ENCODE measurements at regions not wholly inside any gene's neighbourhood (a gene's known extent, or its start where the extent isn't known, plus 50 kb on each side); places are given as distances from the start of the nearest gene placed in this dataset.

- DNase-seq (ENCODE audit: low spot score) = no peak
- TF ChIP-seq CTCF (IDR thresholded peaks at IDR 0.05) = no peak
- ATAC-seq (ENCODE audit: low FRiP score) = no peak
Observed at GRCh38 chr5:3317051-3317795, 278.4 kb upstream of the IRX1 start.

- no peak for ATAC-seq (ENCODE audit: low FRiP score)
- no peak for TF ChIP-seq CTCF (IDR thresholded peaks at IDR 0.05)
- no peak for DNase-seq (ENCODE audit: low spot score)
Observed at GRCh38 chr5:3313569-3313968, 282.1 kb upstream of the IRX1 start.

GRCh38 chr5:3312299-3312698 lies 283.3 kb upstream of the IRX1 start:
- DNase-seq (ENCODE audit: low spot score) (no peak), ATAC-seq (ENCODE audit: low FRiP score) (no peak)
- TF ChIP-seq CTCF (IDR thresholded peaks at IDR 0.05) = no peak

GRCh38 chr5:3311433-3311832 lies 284.2 kb upstream of the IRX1 start:
- no peak for TF ChIP-seq CTCF (IDR thresholded peaks at IDR 0.05)
- DNase-seq (ENCODE audit: low spot score) (no peak), ATAC-seq (ENCODE audit: low FRiP score) (no peak)

GRCh38 chr5:3310541-3311261 lies 284.9 kb upstream of the IRX1 start:
- DNase-seq (ENCODE audit: low spot score) = no peak
- TF ChIP-seq CTCF (IDR thresholded peaks at IDR 0.05) = no peak
- ATAC-seq (ENCODE audit: low FRiP score) = no peak

GRCh38 chr5:3309538-3309937 lies 286.1 kb upstream of the IRX1 start:
- no peak for TF ChIP-seq CTCF (IDR thresholded peaks at IDR 0.05)
- no peak for ATAC-seq (ENCODE audit: low FRiP score)

More at GRCh38 chr5:3309538-3309937, 286.1 kb upstream of the IRX1 start:
- DNase-seq (ENCODE audit: low spot score) = no peak
